HG02588 (cell line): ENCODE measurements at regions not wholly inside any gene's neighbourhood (a gene's known extent, or its start where the extent isn't known, plus 50 kb on each side); places are given as distances from the start of the nearest gene placed in this dataset.
"Not testable (repeated sequence)": the region's sequence is repeated elsewhere in the genome, so short reads cannot be mapped to it uniquely, and the experiment has no call there.

ENCODE experiments used
- ATAC-seq: cut with Tn5 transposase; IDR thresholded peaks from one replicate; pipeline ENCODE4 v1.9.1; 2021; ENCODE audit warnings: mild to moderate bottlenecking, moderate library complexity; ENCODE audit not compliant: unreplicated experiment

GRCh38 chr1:230558324-230558723 lies 84.0 kb upstream of the COG2 start:
- no peak for ATAC-seq

GRCh38 chr1:230556453-230556852 lies 85.8 kb upstream of the COG2 start:
- ATAC-seq, result no peak

GRCh38 chr1:230555814-230556213 lies 86.5 kb upstream of the COG2 start:
- ATAC-seq, result no peak

- no peak for ATAC-seq
Measured at GRCh38 chr1:230552880-230553279, 89.4 kb upstream of the COG2 start.

GRCh38 chr1:230550945-230551344 lies 91.3 kb upstream of the COG2 start:
- ATAC-seq, result not testable (repeated sequence)

GRCh38 chr1:230550428-230550827 lies 91.9 kb upstream of the COG2 start:
- no peak for ATAC-seq

- no peak for ATAC-seq
Measured at GRCh38 chr1:230549625-230550024, 92.7 kb upstream of the COG2 start.

- no peak for ATAC-seq
Measured at GRCh38 chr1:230548997-230549396, 93.3 kb upstream of the COG2 start.

- ATAC-seq, result no peak
Measured at GRCh38 chr1:230548357-230548756, 93.9 kb upstream of the COG2 start.

GRCh38 chr1:230545181-230545580 lies 97.1 kb upstream of the COG2 start:
- no peak for ATAC-seq

- no peak for ATAC-seq
Measured at GRCh38 chr1:230544758-230545157, 97.5 kb upstream of the COG2 start.

GRCh38 chr1:230543085-230543484 lies 99.2 kb upstream of the COG2 start:
- ATAC-seq, result no peak

- no peak for ATAC-seq
Measured at GRCh38 chr1:230542681-230543080, 99.6 kb upstream of the COG2 start.

GRCh38 chr1:230542054-230542453 lies 100.2 kb upstream of the COG2 start:
- ATAC-seq, result no peak

- no peak for ATAC-seq
Measured at GRCh38 chr1:230541306-230541705, 101.0 kb upstream of the COG2 start.

GRCh38 chr1:230540421-230541155 lies 101.7 kb upstream of the COG2 start:
- no peak for ATAC-seq

GRCh38 chr1:230537456-230537855 lies 104.8 kb upstream of the COG2 start:
- no peak for ATAC-seq

- no peak for ATAC-seq
Measured at GRCh38 chr1:230536641-230537155, 105.6 kb upstream of the COG2 start.

GRCh38 chr1:230534224-230534623 lies 108.1 kb upstream of the COG2 start:
- ATAC-seq, result no peak

GRCh38 chr1:230531103-230531502 lies 105.0 kb upstream of the PGBD5 start:
- no peak for ATAC-seq

- ATAC-seq, result no peak
Measured at GRCh38 chr1:230519246-230519645, 93.1 kb upstream of the PGBD5 start.

- ATAC-seq, result no peak
Measured at GRCh38 chr1:230518511-230518910, 92.4 kb upstream of the PGBD5 start.

- ATAC-seq, result no peak
Measured at GRCh38 chr1:230517786-230518185, 91.7 kb upstream of the PGBD5 start.
